IMR-90 (cell line): ENCODE measurements at regions not wholly inside any gene's neighbourhood (a gene's known extent, or its start where the extent isn't known, plus 50 kb on each side); places are given as distances from the start of the nearest gene placed in this dataset.

ENCODE experiments used
- ATAC-seq: fragments of 200-7000 bp; cut with Tn5 transposase; 2 replicates; pipeline ENCODE4 v1.9.1; 2020; ENCODE audit warnings: low read depth, mild to moderate bottlenecking, moderate library complexity
- BruUV-seq: library from RNA; stranded (reverse); fragments of 400-500 nt; replicated peaks from 2 replicates; lab custom pipeline; 2021; lab: Mats Ljungman, UMichigan
- CTCF ChIA-PET: fragments of 300-600 bp; formaldehyde crosslinking; extraction: SDS; loops from one replicate; lab custom pipeline; 2021; ENCODE audit warnings: antibody characterized with exemption; lab: Yijun Ruan, JAX
- POLR2A ChIA-PET: fragments of 300-600 bp; sonication (Branson Sonifier 250); formaldehyde crosslinking; loops from one replicate; lab custom pipeline; 2022; ENCODE audit warnings: antibody characterized with exemption; ENCODE audit not compliant: unreplicated experiment; lab: Charles Lee
- DNase-seq: peaks from one replicate; pipeline ENCODE4 v3.0.0; 2013
- H2AFZ ChIP-seq: replicated peaks from 2 replicates; pipeline ENCODE3; 2013; ENCODE audit warnings: low read length, mild to moderate bottlenecking; ENCODE audit not compliant: poor library complexity
- H2AK5ac ChIP-seq: 2 replicates; pipeline ENCODE4 v1.6.1; 2013; ENCODE audit warnings: low read depth, low read length, inconsistent platforms
- H2AK9ac ChIP-seq: replicated peaks from 2 replicates; pipeline ENCODE3; 2013; ENCODE audit warnings: mild to moderate bottlenecking, low read depth, low read length, moderate library complexity; ENCODE audit not compliant: poor library complexity
- H2BK120ac ChIP-seq: 2 replicates; pipeline ENCODE4 v1.6.1; 2013; ENCODE audit warnings: low read depth, low read length, inconsistent platforms
- H2BK15ac ChIP-seq: 3 replicates; pipeline ENCODE4 v1.6.1; 2013; ENCODE audit warnings: low read depth, low read length, inconsistent platforms
- H2BK20ac ChIP-seq: 2 replicates; pipeline ENCODE4 v1.6.1; 2013; ENCODE audit warnings: low read depth, mild to moderate bottlenecking, inconsistent platforms, low read length, moderate library complexity
- H2BK5ac ChIP-seq: 2 replicates; pipeline ENCODE4 v1.6.1; 2013; ENCODE audit warnings: mild to moderate bottlenecking, low read depth, low read length, inconsistent platforms; ENCODE audit not compliant: poor library complexity, severe bottlenecking
- H3K14ac ChIP-seq: replicated peaks from 2 replicates; pipeline ENCODE4 v1.6.1; 2013; ENCODE audit warnings: low read depth, low read length, inconsistent platforms
- H3K18ac ChIP-seq: 2 replicates; pipeline ENCODE4 v1.6.1; 2013; ENCODE audit warnings: low read depth, low read length, control low read depth
- H3K23ac ChIP-seq: 2 replicates; pipeline ENCODE4 v1.6.1; 2013; ENCODE audit warnings: low read depth, low read length, inconsistent platforms
- H3K27ac ChIP-seq: 2 replicates; pipeline ENCODE4 v1.5.1; 2013; ENCODE audit warnings: mild to moderate bottlenecking, control low read depth, low read length; ENCODE audit not compliant: insufficient read depth
- H3K27me3 ChIP-seq: 2 replicates; pipeline ENCODE4 v1.6.1; 2013; ENCODE audit warnings: low read length; ENCODE audit not compliant: control insufficient read depth, insufficient read depth
- H3K36me3 ChIP-seq: 2 replicates; pipeline ENCODE4 v1.6.1; 2013; ENCODE audit warnings: low read length, mixed read lengths; ENCODE audit not compliant: control insufficient read depth, insufficient read depth
- H3K4ac ChIP-seq: 2 replicates; pipeline ENCODE4 v1.6.1; 2013; ENCODE audit warnings: low read depth, low read length, inconsistent platforms
- H3K4me1 ChIP-seq: 2 replicates; pipeline ENCODE4 v1.6.1; 2013; ENCODE audit warnings: low read length, mixed read lengths; ENCODE audit not compliant: control insufficient read depth, insufficient read depth
- H3K4me2 ChIP-seq: 2 replicates; pipeline ENCODE4 v1.6.1; 2013; ENCODE audit warnings: low read depth, mild to moderate bottlenecking, control low read depth, low read length, moderate library complexity
- H3K4me3 ChIP-seq: 2 replicates; pipeline ENCODE4 v1.5.1; 2013; ENCODE audit warnings: low read depth, mild to moderate bottlenecking, control low read depth, low read length, moderate library complexity; ENCODE audit not compliant: insufficient read depth
- H3K56ac ChIP-seq: 2 replicates; pipeline ENCODE4 v1.6.1; 2013; ENCODE audit warnings: low read length, inconsistent platforms; ENCODE audit not compliant: insufficient read depth; ENCODE audit errors: extremely low read depth
- H3K79me1 ChIP-seq, 2 experiments: 2 replicates each; pipeline ENCODE4 v1.6.1; 2013; ENCODE audit warnings: low read length in 2 of 2, inconsistent platforms in 1 of 2, low read depth in 1 of 2
- H3K9ac ChIP-seq: 2 replicates; pipeline ENCODE4 v1.6.1; 2013; ENCODE audit warnings: low read depth, low read length, control low read depth
- H3K9me1 ChIP-seq: 2 replicates; pipeline ENCODE4 v1.6.1; 2013; ENCODE audit warnings: low read length, inconsistent platforms; ENCODE audit not compliant: insufficient read depth
- H3K9me3 ChIP-seq: 2 replicates; pipeline ENCODE4 v1.6.1; 2013; ENCODE audit warnings: low read length; ENCODE audit not compliant: control insufficient read depth, insufficient read depth
- H4K20me1 ChIP-seq: 2 replicates; pipeline ENCODE4 v1.6.1; 2013; ENCODE audit warnings: low read length, inconsistent platforms; ENCODE audit not compliant: insufficient read depth
- H4K5ac ChIP-seq: 2 replicates; pipeline ENCODE4 v1.6.1; 2013; ENCODE audit warnings: mild to moderate bottlenecking, low read depth, low read length, control low read depth
- H4K8ac ChIP-seq, 2 experiments: 2 replicates each; pipeline ENCODE4 v1.6.1; 2013; ENCODE audit warnings: low read depth in 2 of 2, low read length in 2 of 2, control low read depth in 1 of 2, inconsistent platforms in 1 of 2
- H4K91ac ChIP-seq: 2 replicates; pipeline ENCODE4 v1.6.1; 2013; ENCODE audit warnings: low read depth, low read length, inconsistent platforms; ENCODE audit not compliant: insufficient read depth
- POLR2A ChIP-seq: IDR thresholded peaks from 2 replicates; pipeline ENCODE4 v1.6.1; 2012; ENCODE audit warnings: mild to moderate bottlenecking, low read depth, low read length
- RCOR1 ChIP-seq: IDR thresholded peaks from 2 replicates; pipeline ENCODE4 v1.6.1; 2012; ENCODE audit warnings: mild to moderate bottlenecking, low read length, improper control_type of control experiment; ENCODE audit not compliant: insufficient replicate concordance
- WGBS, 2 experiments: methylation state at CpG; one replicate each; pipeline versions ENCODE4 v1.1.5 to v1.1.7; 2013; ENCODE audit warnings: missing lambda C conversion rate in 2 of 2; ENCODE audit not compliant: insufficient read length in 1 of 2; ENCODE audit errors: extremely low coverage in 2 of 2; 5-methylcytosine and 5-hydroxymethylcytosine counted together
- dilution Hi-C: fragments of 300-500 bp; cut with HindIII; formaldehyde crosslinking; loops from one replicate; pipeline ENCODE4 v1.14.3; 2018; ENCODE audit warnings: low sequenced_read_pairs; ENCODE audit not compliant: unreplicated experiment
- in situ Hi-C: fragments of 300-500 bp; cut with MboI; formaldehyde crosslinking; loops from 3 replicates; pipeline ENCODE4 v1.14.3; 2019; ENCODE audit warnings: low sequenced_read_pairs, inconsistent platforms, mixed read lengths
- intact Hi-C: fragments of 100-400 bp; cut with micrococcal nuclease; formaldehyde crosslinking; loops from 2 replicates; pipeline ENCODE4 v1.10.0; 2022

DNA sequence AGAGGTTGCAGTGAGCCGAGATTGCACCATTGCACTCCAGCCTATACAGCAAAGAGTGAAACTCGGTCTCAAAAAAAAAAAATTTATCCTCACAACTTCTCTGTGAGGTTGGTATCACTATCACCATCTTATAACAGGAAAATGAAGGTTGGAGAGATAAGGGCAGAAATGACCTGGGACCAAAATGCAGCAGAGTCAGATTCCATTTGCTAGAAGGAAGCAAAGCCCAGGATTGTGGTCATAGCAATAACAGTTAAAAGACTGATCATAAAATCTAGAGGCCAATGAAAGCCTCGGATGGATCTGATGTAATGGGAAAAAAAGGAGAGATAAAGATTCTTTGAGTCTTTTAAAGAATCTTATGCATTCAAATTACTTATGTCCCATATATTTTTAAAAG, 69.6 kb upstream of the TEKT1 start:
- H3K4ac ChIP-seq = no peak overlapping the region
- no peak overlapping the region for H3K9ac ChIP-seq
- H3K9me1 ChIP-seq = no peaks in the 10 kb centered on the region
- WGBS, 2 experiments = no CpG with 5 or more reads among the region's 3 CpGs
- no peak overlapping the region for H2BK20ac ChIP-seq
- H4K91ac ChIP-seq = no peak overlapping the region
- DNase-seq (no peak), ATAC-seq (no peak)
- dilution Hi-C loops = no loop called here
- CTCF ChIA-PET = no interaction called here
- no peak overlapping the region for H2AK5ac ChIP-seq
- in situ Hi-C loops = loop anchor here (25.0 kb wide), 1 partner anchor 236 kb away; no protein-coding TSS in a partner anchor
- no peak overlapping the region for H3K14ac ChIP-seq
- no peak overlapping the region for H3K18ac ChIP-seq
- POLR2A ChIA-PET = no interaction called here
- no peak for TF ChIP-seq POLR2A
- TF ChIP-seq RCOR1 = no peak
- BruUV-seq = no TSS peak
- no peak overlapping the region for H3K4me2 ChIP-seq
- H3K79me1 ChIP-seq = no peaks in the 10 kb centered on the region
- no peaks in the 10 kb centered on the region for H4K20me1 ChIP-seq
- no peak overlapping the region for H3K23ac ChIP-seq
- H3K4me3 ChIP-seq = no peak overlapping the region
- no peak overlapping the region for H2AFZ ChIP-seq
- H3K27ac ChIP-seq = no peak overlapping the region
- H3K36me3 ChIP-seq = no peaks in the 10 kb centered on the region
- H2AK9ac ChIP-seq = no peak overlapping the region
- H3K9me3 ChIP-seq = no peaks in the 10 kb centered on the region
- no peak overlapping the region for H2BK120ac ChIP-seq
- H3K27me3 ChIP-seq = peaks cover 23% of the 10 kb centered on the region
- H3K56ac ChIP-seq = no peak overlapping the region
- intact Hi-C loops = no loop called here
- H2BK15ac ChIP-seq = no peak overlapping the region
- H4K5ac ChIP-seq = no peak overlapping the region
- no peak overlapping the region for H2BK5ac ChIP-seq
- no peaks in the 10 kb centered on the region for H3K4me1 ChIP-seq
- no peak overlapping the region for H4K8ac ChIP-seq
